Peyer's patch (tissue), 4 donors: ENCODE measurements at regions not wholly inside any gene's neighbourhood (a gene's known extent, or its start where the extent isn't known, plus 50 kb on each side); places are given as distances from the start of the nearest gene placed in this dataset.

Source experiments
- DNase-seq, 3 donors: peaks; one replicate each; pipeline ENCODE4 v3.0.0-alpha.2; 2017 to 2019
- H3K27ac ChIP-seq, 4 donors: fragments of 200-600 bp; sonication (generic); one replicate each; pipeline ENCODE4 v1.5.1; 2016 to 2019
- H3K27me3 ChIP-seq, 2 donors: fragments of 200-600 bp; sonication (generic); one replicate each; pipeline ENCODE4 v1.5.1; 2019
- H3K36me3 ChIP-seq, 3 donors: fragments of 200-600 bp; sonication (generic); one replicate each; pipeline ENCODE4 v1.5.1; 2016 to 2019
- H3K4me1 ChIP-seq, 4 donors: fragments of 200-600 bp; sonication (generic); one replicate each; pipeline ENCODE4 v1.5.1; 2016 to 2019
- H3K4me3 ChIP-seq, 4 donors: fragments of 200-600 bp; sonication (generic); 1 replicate in 3 of 4; 2 replicates in 1 of 4; pipeline ENCODE4 v1.5.1; 2016 to 2019; ENCODE audit warnings: mild to moderate bottlenecking in 1 of 4
- H3K9me3 ChIP-seq, 4 donors: fragments of 200-600 bp; sonication (generic); one replicate each; pipeline ENCODE4 v1.5.1; 2016 to 2019; ENCODE audit warnings: mild to moderate bottlenecking in 1 of 4
- CTCF ChIP-seq, 6 experiments: fragments of 450-650 bp in 4 of 6; fragments of 200-600 bp in 2 of 6; sonication (generic) in 1 of 6; IDR thresholded peaks; one replicate each; pipeline ENCODE4 v1.5.1; 2017 to 2019; ENCODE audit warnings: antibody characterized with exemption in 6 of 6, mild to moderate bottlenecking in 3 of 6, moderate library complexity in 1 of 6
- POLR2A ChIP-seq, 2 donors: fragments of 450-650 bp; IDR thresholded peaks; one replicate each; pipeline ENCODE4 v1.5.1; 2017; ENCODE audit warnings: antibody characterized with exemption in 2 of 2, mild to moderate bottlenecking in 2 of 2, moderate library complexity in 2 of 2

GRCh38 chr3:177837951-177838655 lies 640.8 kb upstream of the TBL1XR1 start:
- TF ChIP-seq POLR2A (IDR thresholded peaks at IDR 0.05): no peak
- no peak for TF ChIP-seq CTCF (IDR thresholded peaks at IDR 0.05)
- Histone ChIP-seq H3K4me3 (no peak overlapping the region), H3K9me3 (no peaks in the 10 kb centered on the region), H3K27me3 (no peaks in the 10 kb centered on the region), H3K36me3 (no peaks in the 10 kb centered on the region), H3K4me1 (peaks cover 0 to 6% (median 0%) of the 10 kb centered on the region in 4 donors), H3K27ac (no peak overlapping the region)
- no peak for DNase-seq

- no peak for TF ChIP-seq CTCF (IDR thresholded peaks at IDR 0.05)
- TF ChIP-seq POLR2A (IDR thresholded peaks at IDR 0.05): no peak
- Histone ChIP-seq H3K27ac (no peak overlapping the region), H3K4me3 (no peak overlapping the region), H3K27me3 (no peaks in the 10 kb centered on the region), H3K9me3 (no peaks in the 10 kb centered on the region), H3K4me1 (no peaks in the 10 kb centered on the region), H3K36me3 (no peaks in the 10 kb centered on the region)
- DNase-seq: no peak
Measured at GRCh38 chr3:177838766-177839350, 641.6 kb upstream of the TBL1XR1 start.

- no peaks in the 10 kb centered on the region for H3K4me1 ChIP-seq
- H3K4me3 ChIP-seq: no peak overlapping the region
- H3K9me3 ChIP-seq: no peaks in the 10 kb centered on the region
- no peak for DNase-seq
- H3K27me3 ChIP-seq: no peaks in the 10 kb centered on the region
- no peaks in the 10 kb centered on the region for H3K36me3 ChIP-seq
- no peak for TF ChIP-seq CTCF (IDR thresholded peaks at IDR 0.05)
- TF ChIP-seq POLR2A (IDR thresholded peaks at IDR 0.05): no peak
- no peak overlapping the region for H3K27ac ChIP-seq
Measured at GRCh38 chr3:177842302-177842701, 645.0 kb upstream of the TBL1XR1 start.

GRCh38 chr3:177842743-177843734 lies 645.8 kb upstream of the TBL1XR1 start:
- DNase-seq: no peak
- H3K4me1 ChIP-seq: no peaks in the 10 kb centered on the region
- no peak for TF ChIP-seq CTCF (IDR thresholded peaks at IDR 0.05)
- TF ChIP-seq POLR2A (IDR thresholded peaks at IDR 0.05): no peak
- no peak overlapping the region for H3K4me3 ChIP-seq
- no peaks in the 10 kb centered on the region for H3K36me3 ChIP-seq
- no peaks in the 10 kb centered on the region for H3K27me3 ChIP-seq
- H3K9me3 ChIP-seq: no peaks in the 10 kb centered on the region
- H3K27ac ChIP-seq: no peak overlapping the region

- DNase-seq: no peak
- no peak overlapping the region for H3K4me3 ChIP-seq
- TF ChIP-seq POLR2A (IDR thresholded peaks at IDR 0.05) (no peak), CTCF (IDR thresholded peaks at IDR 0.05) (no peak)
- H3K27ac ChIP-seq: no peak overlapping the region
- no peaks in the 10 kb centered on the region for H3K4me1 ChIP-seq
- no peaks in the 10 kb centered on the region for H3K36me3 ChIP-seq
- H3K9me3 ChIP-seq: no peaks in the 10 kb centered on the region
- H3K27me3 ChIP-seq: no peaks in the 10 kb centered on the region
Measured at GRCh38 chr3:177852001-177852807, 654.9 kb upstream of the TBL1XR1 start.
